ENCODE measurements at regions not wholly inside any gene's neighbourhood (a gene's known extent, or its start where the extent isn't known, plus 50 kb on each side); places are given as distances from the start of the nearest gene placed in this dataset.

GRCh38 chr21:28216976-28217523 is 775.6 kb downstream of the LTN1 start:
- Mint-ChIP-seq H3K4me1 (no peaks in the 10 kb centered on the region), H3K36me3 (no peaks in the 10 kb centered on the region), H3K27me3 (no peaks in the 10 kb centered on the region), H3K27ac (no peak overlapping the region), H3K9me3 (peaks cover 0 to 3% (median 0%) of the 10 kb centered on the region in 8 donors), H3K4me3 (no peak overlapping the region)
- ChIA-PET POLR2A (ENCODE audit: partially characterized antibody) (no interaction called here), CTCF (ENCODE audit: partially characterized antibody) (no interaction called here)
- Histone ChIP-seq H3K27ac (ENCODE audit: low read depth, low read length) (no peak overlapping the region), H3K27me3 (ENCODE audit: insufficient read depth, low read length) (no peaks in the 10 kb centered on the region), H3K36me3 (ENCODE audit: insufficient read depth, low read length) (no peaks in the 10 kb centered on the region), H3K9me3 (ENCODE audit: control insufficient read depth in 1 of 2, low read length in 2 of 2) (no peaks in the 10 kb centered on the region), H3K4me3 (ENCODE audit: low read length in 2 of 2) (no peak overlapping the region), H3K4me1 (ENCODE audit: insufficient read depth, low read length) (no peaks in the 10 kb centered on the region)
- intact Hi-C loops (cut with micrococcal nuclease) = no loop called here
- no peak for DNase-seq

GRCh38 chr21:28215214-28215954 is 777.3 kb downstream of the LTN1 start:
- H3K36me3 Mint-ChIP-seq = no peaks in the 10 kb centered on the region
- H3K4me1 Mint-ChIP-seq = no peaks in the 10 kb centered on the region
- no peak for DNase-seq
- no peaks in the 10 kb centered on the region for H3K9me3 ChIP-seq (ENCODE audit: control insufficient read depth in 1 of 2, low read length in 2 of 2)
- peaks cover 0 to 3% (median 0%) of the 10 kb centered on the region in 8 donors for H3K9me3 Mint-ChIP-seq
- intact Hi-C loops (cut with micrococcal nuclease) = no loop called here
- ChIA-PET CTCF (ENCODE audit: partially characterized antibody) (no interaction called here), POLR2A (ENCODE audit: partially characterized antibody) (no interaction called here)
- H3K27me3 ChIP-seq (ENCODE audit: insufficient read depth, low read length) = no peaks in the 10 kb centered on the region
- H3K27ac Mint-ChIP-seq = no peak overlapping the region
- H3K27ac ChIP-seq (ENCODE audit: low read depth, low read length) = no peak overlapping the region
- no peak overlapping the region for H3K4me3 ChIP-seq (ENCODE audit: low read length in 2 of 2)
- H3K4me1 ChIP-seq (ENCODE audit: insufficient read depth, low read length) = no peaks in the 10 kb centered on the region
- H3K4me3 Mint-ChIP-seq = no peak overlapping the region
- H3K36me3 ChIP-seq (ENCODE audit: insufficient read depth, low read length) = no peaks in the 10 kb centered on the region
- H3K27me3 Mint-ChIP-seq = no peaks in the 10 kb centered on the region

- Histone ChIP-seq H3K27ac (ENCODE audit: low read depth, low read length) (no peak overlapping the region), H3K36me3 (ENCODE audit: insufficient read depth, low read length) (no peaks in the 10 kb centered on the region), H3K4me1 (ENCODE audit: insufficient read depth, low read length) (no peaks in the 10 kb centered on the region), H3K4me3 (ENCODE audit: low read length in 2 of 2) (no peak overlapping the region), H3K27me3 (ENCODE audit: insufficient read depth, low read length) (no peaks in the 10 kb centered on the region), H3K9me3 (ENCODE audit: control insufficient read depth in 1 of 2, low read length in 2 of 2) (no peaks in the 10 kb centered on the region)
- Mint-ChIP-seq H3K36me3 (no peaks in the 10 kb centered on the region), H3K27ac (no peak overlapping the region), H3K4me1 (no peaks in the 10 kb centered on the region), H3K27me3 (no peaks in the 10 kb centered on the region), H3K4me3 (no peak overlapping the region), H3K9me3 (peaks cover 0 to 3% (median 0%) of the 10 kb centered on the region in 8 donors)
- ChIA-PET POLR2A (ENCODE audit: partially characterized antibody) (no interaction called here), CTCF (ENCODE audit: partially characterized antibody) (no interaction called here)
- no peak for DNase-seq
- intact Hi-C loops (cut with micrococcal nuclease) = no loop called here
These were observed 777.9 kb downstream of the LTN1 start for GRCh38 chr21:28214786-28215185.

GRCh38 chr21:28213261-28213660 is 779.4 kb downstream of the LTN1 start:
- Mint-ChIP-seq H3K4me3 (no peak overlapping the region), H3K4me1 (no peaks in the 10 kb centered on the region), H3K27ac (no peak overlapping the region), H3K36me3 (no peaks in the 10 kb centered on the region), H3K9me3 (peaks cover 0 to 3% (median 0%) of the 10 kb centered on the region in 8 donors), H3K27me3 (no peaks in the 10 kb centered on the region)
- CTCF ChIA-PET (ENCODE audit: partially characterized antibody) = no interaction called here
- Histone ChIP-seq H3K36me3 (ENCODE audit: insufficient read depth, low read length) (no peaks in the 10 kb centered on the region), H3K27ac (ENCODE audit: low read depth, low read length) (no peak overlapping the region), H3K9me3 (ENCODE audit: control insufficient read depth in 1 of 2, low read length in 2 of 2) (no peaks in the 10 kb centered on the region), H3K27me3 (ENCODE audit: insufficient read depth, low read length) (no peaks in the 10 kb centered on the region), H3K4me3 (ENCODE audit: low read length in 2 of 2) (no peak overlapping the region), H3K4me1 (ENCODE audit: insufficient read depth, low read length) (no peaks in the 10 kb centered on the region)
- DNase-seq = no peak
- intact Hi-C loops (cut with micrococcal nuclease) = no loop called here
- POLR2A ChIA-PET (ENCODE audit: partially characterized antibody) = no interaction called here

GRCh38 chr21:28212061-28212460 is 780.6 kb downstream of the LTN1 start:
- Mint-ChIP-seq H3K4me1 (no peaks in the 10 kb centered on the region), H3K36me3 (no peaks in the 10 kb centered on the region), H3K4me3 (no peak overlapping the region), H3K9me3 (peaks cover 0 to 2% (median 0%) of the 10 kb centered on the region in 8 donors), H3K27me3 (no peaks in the 10 kb centered on the region), H3K27ac (no peak overlapping the region)
- no peak overlapping the region for H3K4me3 ChIP-seq (ENCODE audit: low read length in 2 of 2)
- CTCF ChIA-PET (ENCODE audit: partially characterized antibody) = no interaction called here
- intact Hi-C loops (cut with micrococcal nuclease) = no loop called here
- no peak for DNase-seq
- H3K4me1 ChIP-seq (ENCODE audit: insufficient read depth, low read length) = no peaks in the 10 kb centered on the region
- H3K27ac ChIP-seq (ENCODE audit: low read depth, low read length) = no peak overlapping the region
- H3K36me3 ChIP-seq (ENCODE audit: insufficient read depth, low read length) = no peaks in the 10 kb centered on the region
- H3K27me3 ChIP-seq (ENCODE audit: insufficient read depth, low read length) = no peaks in the 10 kb centered on the region
- no peaks in the 10 kb centered on the region for H3K9me3 ChIP-seq (ENCODE audit: control insufficient read depth in 1 of 2, low read length in 2 of 2)
- POLR2A ChIA-PET (ENCODE audit: partially characterized antibody) = no interaction called here

GRCh38 chr21:28207436-28208173 is 785.1 kb downstream of the LTN1 start:
- intact Hi-C loops (cut with micrococcal nuclease) = no loop called here
- Mint-ChIP-seq H3K27me3 (no peaks in the 10 kb centered on the region), H3K4me1 (no peaks in the 10 kb centered on the region), H3K36me3 (no peaks in the 10 kb centered on the region), H3K4me3 (no peak overlapping the region), H3K27ac (no peak overlapping the region), H3K9me3 (peaks cover 0 to 4% (median 0%) of the 10 kb centered on the region in 8 donors)
- Histone ChIP-seq H3K27me3 (ENCODE audit: insufficient read depth, low read length) (no peaks in the 10 kb centered on the region), H3K27ac (ENCODE audit: low read depth, low read length) (no peak overlapping the region), H3K36me3 (ENCODE audit: insufficient read depth, low read length) (no peaks in the 10 kb centered on the region), H3K9me3 (ENCODE audit: control insufficient read depth in 1 of 2, low read length in 2 of 2) (no peaks in the 10 kb centered on the region), H3K4me3 (ENCODE audit: low read length in 2 of 2) (no peak overlapping the region), H3K4me1 (ENCODE audit: insufficient read depth, low read length) (no peaks in the 10 kb centered on the region)
- CTCF ChIA-PET (ENCODE audit: partially characterized antibody) = no interaction called here
- POLR2A ChIA-PET (ENCODE audit: partially characterized antibody) = no interaction called here
- no peak for DNase-seq

GRCh38 chr21:28200726-28201125 is 792.0 kb downstream of the LTN1 start:
- H3K27ac ChIP-seq (ENCODE audit: low read depth, low read length) = no peak overlapping the region
- H3K27me3 Mint-ChIP-seq = no peaks in the 10 kb centered on the region
- no peak overlapping the region for H3K4me3 ChIP-seq (ENCODE audit: low read length in 2 of 2)
- H3K36me3 Mint-ChIP-seq = no peaks in the 10 kb centered on the region
- DNase-seq = no peak
- POLR2A ChIA-PET (ENCODE audit: partially characterized antibody) = no interaction called here
- no peaks in the 10 kb centered on the region for H3K4me1 ChIP-seq (ENCODE audit: insufficient read depth, low read length)
- CTCF ChIA-PET (ENCODE audit: partially characterized antibody) = no interaction called here
- H3K27me3 ChIP-seq (ENCODE audit: insufficient read depth, low read length) = no peaks in the 10 kb centered on the region
- H3K36me3 ChIP-seq (ENCODE audit: insufficient read depth, low read length) = no peaks in the 10 kb centered on the region
- no peak overlapping the region for H3K27ac Mint-ChIP-seq
- H3K4me1 Mint-ChIP-seq = no peaks in the 10 kb centered on the region
- no peaks in the 10 kb centered on the region for H3K9me3 ChIP-seq (ENCODE audit: control insufficient read depth in 1 of 2, low read length in 2 of 2)
- H3K9me3 Mint-ChIP-seq = peaks cover 0 to 7% (median 5%) of the 10 kb centered on the region in 8 donors
- intact Hi-C loops (cut with micrococcal nuclease) = no loop called here
- no peak overlapping the region for H3K4me3 Mint-ChIP-seq

All from CD4-positive, alpha-beta memory T cell (primary cell).